ENCODE measurements at regions not wholly inside any gene's neighbourhood (a gene's known extent, or its start where the extent isn't known, plus 50 kb on each side); places are given as distances from the start of the nearest gene placed in this dataset.

GRCh38 chr3:107927361-107928083 is 163.3 kb downstream of the CD47 start:
- Histone ChIP-seq H3K4me3 (ENCODE audit: low read depth, low read length) (peak overlapping the region; percentile 66), H3K27ac (ENCODE audit: low read depth, low read length) (no peak overlapping the region), H3K27me3 (ENCODE audit: control insufficient read depth, insufficient read depth, low read length) (no peaks in the 10 kb centered on the region), H3K9me3 (ENCODE audit: control insufficient read depth, insufficient read depth, low read length) (no peaks in the 10 kb centered on the region)
- ChIA-PET CTCF (interaction anchor here (0.6 to 2.9 kb wide), 84 partner anchors 8 to 692 kb away, joined by 3 to 41 read pairs (median 4); no protein-coding TSS in a partner anchor), POLR2A (interaction anchor here (0.7 kb wide), 1 partner anchor 167 kb away, joined by 4 read pairs; no protein-coding TSS in a partner anchor)
- DNase-seq (ENCODE audit: low read depth, low spot score) = peak; percentile 18
- TF ChIP-seq CTCF (IDR thresholded peaks at IDR 0.05; ENCODE audit: low read depth, low read length) = peak; percentile 93

- Histone ChIP-seq H3K27ac (ENCODE audit: low read depth, low read length) (no peak overlapping the region), H3K4me3 (ENCODE audit: low read depth, low read length) (no peak overlapping the region), H3K27me3 (ENCODE audit: control insufficient read depth, insufficient read depth, low read length) (peaks cover 4% of the 10 kb centered on the region), H3K9me3 (ENCODE audit: control insufficient read depth, insufficient read depth, low read length) (no peaks in the 10 kb centered on the region)
- POLR2A ChIA-PET = no interaction called here
- DNase-seq (ENCODE audit: low read depth, low spot score) = no peak
- CTCF ChIA-PET = interaction anchor here (1.2 to 2.7 kb wide), 4 partner anchors 10 to 690 kb away, joined by 3 to 41 read pairs (median 4); no protein-coding TSS in a partner anchor
- TF ChIP-seq CTCF (IDR thresholded peaks at IDR 0.05; ENCODE audit: low read depth, low read length) = no peak
Observed at GRCh38 chr3:107925851-107926250, 165.0 kb downstream of the CD47 start.

GRCh38 chr3:107921038-107921437 is 169.8 kb downstream of the CD47 start:
- no peak overlapping the region for H3K27ac ChIP-seq (ENCODE audit: low read depth, low read length)
- no peak for DNase-seq (ENCODE audit: low read depth, low spot score)
- TF ChIP-seq CTCF (IDR thresholded peaks at IDR 0.05; ENCODE audit: low read depth, low read length) = no peak
- H3K27me3 ChIP-seq (ENCODE audit: control insufficient read depth, insufficient read depth, low read length) = peaks cover 13% of the 10 kb centered on the region
- H3K4me3 ChIP-seq (ENCODE audit: low read depth, low read length) = no peak overlapping the region
- H3K9me3 ChIP-seq (ENCODE audit: control insufficient read depth, insufficient read depth, low read length) = no peaks in the 10 kb centered on the region
- ChIA-PET POLR2A (no interaction called here), CTCF (no interaction called here)

GRCh38 chr3:107920538-107920937 is 170.3 kb downstream of the CD47 start:
- POLR2A ChIA-PET = no interaction called here
- H3K4me3 ChIP-seq (ENCODE audit: low read depth, low read length) = no peak overlapping the region
- no peaks in the 10 kb centered on the region for H3K9me3 ChIP-seq (ENCODE audit: control insufficient read depth, insufficient read depth, low read length)
- CTCF ChIA-PET = interaction anchor here (0.6 to 1.0 kb wide), 2 partner anchors 9 to 348 kb away, joined by 3 to 4 read pairs; no protein-coding TSS in a partner anchor
- peaks cover 13% of the 10 kb centered on the region for H3K27me3 ChIP-seq (ENCODE audit: control insufficient read depth, insufficient read depth, low read length)
- no peak overlapping the region for H3K27ac ChIP-seq (ENCODE audit: low read depth, low read length)
- no peak for DNase-seq (ENCODE audit: low read depth, low spot score)
- no peak for TF ChIP-seq CTCF (IDR thresholded peaks at IDR 0.05; ENCODE audit: low read depth, low read length)

- Histone ChIP-seq H3K9me3 (ENCODE audit: control insufficient read depth, insufficient read depth, low read length) (no peaks in the 10 kb centered on the region), H3K27ac (ENCODE audit: low read depth, low read length) (no peak overlapping the region), H3K4me3 (ENCODE audit: low read depth, low read length) (no peak overlapping the region), H3K27me3 (ENCODE audit: control insufficient read depth, insufficient read depth, low read length) (peaks cover 13% of the 10 kb centered on the region)
- no peak for DNase-seq (ENCODE audit: low read depth, low spot score)
- TF ChIP-seq CTCF (IDR thresholded peaks at IDR 0.05; ENCODE audit: low read depth, low read length) = no peak
- ChIA-PET POLR2A (no interaction called here), CTCF (interaction anchor here (1.5 kb wide), 1 partner anchor 9 kb away, joined by 6 read pairs; no protein-coding TSS in a partner anchor)
Observed at GRCh38 chr3:107919239-107919638, 171.6 kb downstream of the CD47 start.

All from AG04450 (cell line).